Femur (tissue), 1 donor: ENCODE measurements at regions not wholly inside any gene's neighbourhood (a gene's known extent, or its start where the extent isn't known, plus 50 kb on each side); places are given as distances from the start of the nearest gene placed in this dataset.
A peak's percentile ranks its signal among the peaks of the same experiment; 100 is the strongest.

Experiments
- DNase-seq: peaks from one replicate; pipeline ENCODE4 v3.0.0-alpha.2; 2017

DNA sequence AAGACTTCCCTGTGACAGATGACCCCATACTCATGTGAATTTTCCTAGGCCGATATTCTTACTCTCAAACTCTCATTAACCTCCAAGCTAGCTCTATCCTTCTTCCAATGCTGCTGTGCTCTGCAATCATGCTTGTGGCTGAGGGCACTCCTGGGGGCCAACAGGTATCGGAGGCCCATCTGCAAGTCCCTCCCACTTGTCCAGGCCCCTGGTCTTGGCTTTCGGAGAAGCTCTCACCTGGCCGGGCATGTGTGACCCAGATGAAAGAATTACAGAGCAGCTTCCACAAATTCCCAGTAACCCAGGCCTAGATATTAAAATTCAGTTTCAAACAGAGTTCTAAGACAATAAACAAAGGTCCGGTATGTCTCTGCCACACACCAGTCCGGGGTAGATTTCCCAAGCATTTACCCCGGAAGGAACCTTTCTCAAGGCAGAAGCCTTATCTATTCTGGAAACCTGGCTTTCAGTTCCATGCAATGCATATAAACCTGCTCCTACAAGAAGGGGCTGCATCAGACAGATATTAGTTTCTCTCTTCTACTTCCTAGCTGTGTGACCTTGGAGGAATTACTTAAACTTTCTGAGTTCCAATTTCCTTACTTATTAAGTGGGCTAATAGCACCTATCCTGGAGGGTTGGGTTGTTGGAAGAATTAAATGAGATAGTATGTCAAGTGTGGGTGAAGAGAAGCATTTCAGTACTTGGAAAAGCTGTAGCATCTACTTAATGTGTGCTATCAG lies 270.8 kb downstream of the PTTG2 start:
- no peak for DNase-seq

DNA sequence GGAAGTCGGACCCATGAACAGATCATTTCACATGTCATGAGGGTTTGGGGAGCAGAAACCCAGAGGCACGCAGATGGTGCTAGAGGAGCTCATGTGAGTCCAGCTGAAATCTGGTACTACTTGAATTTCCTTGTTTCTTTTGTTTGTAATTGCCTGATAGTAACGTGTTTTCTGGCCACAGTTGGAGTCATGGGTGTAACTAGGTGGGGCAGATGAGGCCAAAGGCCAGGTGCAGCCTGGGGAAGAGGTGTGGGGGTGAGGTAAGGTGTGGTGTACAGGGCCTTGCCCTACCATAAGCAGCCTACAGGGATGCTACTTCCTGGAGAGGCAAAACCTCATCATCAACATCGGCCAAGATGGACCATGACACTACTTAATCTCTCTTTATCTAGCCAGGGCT lies 271.4 kb downstream of the PTTG2 start:
- no peak for DNase-seq

- DNase-seq = no peak
These were observed 272.5 kb downstream of the PTTG2 start for GRCh38 chr4:38232741-38233140.

- DNase-seq = no peak
These were observed 273.7 kb downstream of the PTTG2 start for GRCh38 chr4:38233727-38234480.

DNA sequence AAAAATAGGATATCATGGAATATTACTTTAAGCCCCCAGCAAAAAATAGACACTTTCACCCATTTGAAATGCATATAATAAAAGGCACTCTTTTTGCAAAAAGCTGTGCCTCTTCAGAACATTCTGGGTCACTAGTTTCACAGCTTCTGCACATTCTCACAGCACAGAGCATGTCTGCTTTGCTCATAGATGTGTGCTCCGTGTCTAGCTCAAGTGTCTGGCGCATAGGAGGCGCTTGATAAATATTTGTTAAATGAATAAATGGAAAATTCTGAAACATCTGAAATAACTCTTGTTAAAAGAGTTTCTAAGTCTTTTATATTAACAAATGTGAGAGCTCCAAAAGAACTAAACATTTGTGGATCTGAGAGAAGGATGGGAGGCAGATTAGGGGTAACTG lies 275.2 kb downstream of the PTTG2 start:
- DNase-seq = no peak

GRCh38 chr4:38236003-38236402 lies 275.8 kb downstream of the PTTG2 start:
- peak; percentile 36 for DNase-seq

- DNase-seq = no peak
These were observed 276.3 kb downstream of the PTTG2 start for GRCh38 chr4:38236503-38236902.

- DNase-seq = no peak
These were observed 276.9 kb downstream of the PTTG2 start for GRCh38 chr4:38237139-38237538.

- DNase-seq = no peak
These were observed 281.3 kb downstream of the PTTG2 start for GRCh38 chr4:38241541-38241940.

DNA sequence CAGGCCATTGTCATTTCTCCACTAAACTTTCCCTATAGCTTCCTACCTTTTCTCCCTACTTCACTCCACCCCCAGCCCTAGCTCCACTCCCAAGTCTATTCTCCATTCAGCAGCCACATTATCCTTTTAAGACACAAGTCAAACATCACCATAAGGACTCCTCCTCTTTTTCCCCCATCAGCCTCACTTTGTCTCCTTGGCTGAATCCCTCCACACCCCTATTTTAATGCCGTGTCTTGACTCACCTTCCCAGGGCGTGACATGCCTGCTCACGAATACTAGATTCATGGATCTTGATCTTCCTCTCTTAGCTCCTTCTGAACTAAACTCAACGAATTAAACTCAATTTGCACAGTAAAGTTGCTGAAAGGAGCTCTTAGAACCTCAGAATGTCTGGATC lies 281.9 kb downstream of the PTTG2 start:
- no peak for DNase-seq

DNA sequence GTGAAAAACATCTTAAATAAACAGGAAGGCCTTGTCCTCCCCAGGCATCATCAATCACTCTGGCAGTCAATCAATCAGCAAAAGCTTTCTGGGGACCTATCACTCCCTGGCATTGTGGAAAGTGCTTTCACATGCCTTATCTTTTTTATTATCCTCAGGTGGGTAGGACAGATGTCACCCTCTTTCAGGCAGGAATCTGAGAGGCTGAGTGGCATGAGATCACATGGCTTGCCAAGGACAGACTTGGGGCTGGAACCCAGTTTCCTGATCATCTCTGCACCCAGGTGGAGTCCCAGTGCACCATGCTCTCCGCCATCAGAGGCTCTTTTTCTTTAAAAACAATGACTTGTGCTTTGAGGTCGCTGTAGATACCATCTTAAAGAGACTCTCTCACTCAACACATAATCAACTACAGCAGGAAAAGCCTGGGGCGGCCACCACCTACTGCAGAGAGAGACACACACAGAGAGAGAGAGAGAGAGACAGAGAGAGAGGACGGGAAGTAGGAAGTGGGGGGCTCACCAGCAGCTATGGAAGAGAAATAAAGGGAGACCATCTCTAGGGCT lies 282.7 kb downstream of the PTTG2 start:
- no peak for DNase-seq

GRCh38 chr4:38243388-38244053 lies 283.3 kb downstream of the PTTG2 start:
- no peak for DNase-seq

GRCh38 chr4:38254825-38255224 lies 294.6 kb downstream of the PTTG2 start:
- no peak for DNase-seq

- no peak for DNase-seq
These were observed 295.4 kb downstream of the PTTG2 start for GRCh38 chr4:38255572-38255971.

DNA sequence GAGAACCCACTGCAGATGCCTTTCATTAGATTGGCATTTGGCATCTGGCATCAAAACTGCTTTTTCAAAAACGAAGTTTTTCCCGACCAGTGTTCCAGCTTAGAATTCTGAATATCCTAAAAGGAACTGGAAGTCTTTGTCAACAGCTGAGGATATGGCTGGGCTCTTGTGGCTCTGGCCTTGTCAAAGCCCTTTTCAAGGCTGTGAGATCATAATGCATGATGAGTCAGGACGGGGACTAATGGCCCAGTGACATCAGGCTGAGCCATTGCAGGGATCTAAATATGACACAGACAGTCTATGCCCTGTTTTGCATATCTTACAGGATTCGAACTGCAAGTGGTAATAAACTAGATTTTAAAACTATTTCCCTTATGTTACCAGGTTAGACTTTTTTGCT lies 306.4 kb downstream of the PTTG2 start:
- peak; percentile 28 for DNase-seq

GRCh38 chr4:38268108-38268820 lies 308.1 kb downstream of the PTTG2 start:
- no peak for DNase-seq

DNA sequence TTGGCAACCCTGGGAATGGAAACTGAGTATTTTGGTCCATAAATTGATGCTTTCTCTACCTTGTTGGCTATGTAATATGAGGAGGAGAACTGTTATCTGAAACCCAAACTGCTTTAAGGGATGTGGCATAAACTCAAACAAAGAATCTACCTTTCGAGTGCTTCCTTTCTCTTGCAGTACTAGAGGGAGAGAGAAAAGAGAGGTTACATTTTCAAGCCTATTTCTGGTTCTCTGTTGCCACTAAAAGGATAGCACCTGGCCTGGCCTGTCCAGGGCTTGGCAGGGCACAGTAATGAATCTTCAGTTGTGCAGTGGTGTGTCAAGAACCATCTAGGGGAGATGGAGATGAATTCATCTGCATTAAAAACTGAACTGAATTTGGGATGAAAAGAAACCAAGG lies 308.6 kb downstream of the PTTG2 start:
- no peak for DNase-seq

- no peak for DNase-seq
These were observed 313.2 kb downstream of the PTTG2 start for GRCh38 chr4:38273407-38273806.

DNA sequence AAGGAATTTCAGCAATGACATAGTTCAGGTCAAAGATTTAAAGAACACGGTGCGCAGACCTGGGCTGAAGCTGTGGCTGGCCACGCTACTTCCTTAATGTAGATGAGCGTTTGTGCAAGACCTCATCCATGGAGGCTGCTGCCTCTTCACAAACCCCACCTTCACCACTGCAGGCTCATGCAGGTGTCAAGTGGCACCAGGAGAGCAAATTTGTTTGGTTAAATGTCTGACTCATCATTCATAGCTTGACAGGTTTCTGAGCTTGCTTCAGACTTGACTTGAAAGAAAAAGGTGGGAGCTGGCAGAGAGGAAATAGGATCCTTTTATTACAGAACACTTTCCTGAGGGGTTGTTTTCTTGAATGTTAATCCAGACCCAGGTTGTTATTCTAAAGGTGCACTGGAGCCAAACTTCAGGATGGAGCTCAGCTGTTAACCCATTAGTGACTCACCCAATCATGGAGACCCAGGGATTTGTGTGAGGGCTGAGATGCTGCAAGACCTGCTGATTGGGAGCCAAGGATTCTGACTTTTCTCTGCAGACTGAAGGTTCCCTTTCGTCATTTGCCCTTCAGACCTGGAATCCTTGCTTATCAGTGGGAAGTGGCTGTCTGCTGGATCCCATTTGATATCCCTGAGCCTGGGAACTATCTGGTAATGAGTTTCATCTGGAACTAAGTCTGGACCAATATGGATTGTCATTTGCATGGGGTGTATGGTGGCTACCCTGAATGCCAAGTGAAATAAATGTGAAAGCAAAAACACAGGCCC lies 315.3 kb downstream of the PTTG2 start:
- DNase-seq = no peak

DNA sequence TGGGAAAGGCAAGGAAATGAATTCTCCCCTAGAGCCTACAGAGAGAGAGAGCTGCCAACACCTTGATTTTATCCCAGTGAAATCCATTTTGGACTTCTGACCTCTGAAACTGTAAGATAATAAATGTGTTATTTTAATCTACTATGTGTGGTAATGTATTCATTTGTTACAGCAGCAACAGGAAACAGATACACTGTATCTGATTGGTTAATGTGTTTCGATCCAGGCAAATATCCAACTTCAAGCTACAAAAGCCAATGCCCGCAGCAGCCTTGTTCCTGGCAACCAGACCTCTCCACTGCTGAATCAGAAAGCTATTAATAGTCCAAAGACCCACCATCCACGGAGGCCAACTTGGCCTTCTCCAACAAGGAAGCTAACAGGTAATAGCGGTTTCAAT lies 318.1 kb downstream of the PTTG2 start:
- no peak for DNase-seq

GRCh38 chr4:38279077-38279476 lies 318.9 kb downstream of the PTTG2 start:
- no peak for DNase-seq

- DNase-seq = no peak
These were observed 319.6 kb downstream of the PTTG2 start for GRCh38 chr4:38279650-38280322.
